ENCODE measurements at regions not wholly inside any gene's neighbourhood (a gene's known extent, or its start where the extent isn't known, plus 50 kb on each side); places are given as distances from the start of the nearest gene placed in this dataset.

GRCh38 chr6:87763901-87764300 lies 61.9 kb upstream of the AKIRIN2 start:
- DNase-seq, result no peak
- ATAC-seq (ENCODE audit: low read depth), result no peak
- Mint-ChIP-seq H3K27ac (no peak overlapping the region), H3K4me3 (no peak overlapping the region), H3K9me3 (peaks cover 3% of the 10 kb centered on the region), H3K36me3 (ENCODE audit: low read depth) (no peaks in the 10 kb centered on the region), H3K4me1 (peaks cover 7% of the 10 kb centered on the region), H3K27me3 (no peaks in the 10 kb centered on the region)
- TF ChIP-seq CTCF (IDR thresholded peaks at IDR 0.05), result no peak
- ChIA-PET POLR2A (no interaction called here), CTCF (no interaction called here)
- intact Hi-C loops (cut with micrococcal nuclease), result no loop called here

GRCh38 chr6:87763276-87763675 lies 61.2 kb upstream of the AKIRIN2 start:
- DNase-seq (no peak), ATAC-seq (ENCODE audit: low read depth) (no peak)
- CTCF ChIA-PET, result no interaction called here
- POLR2A ChIA-PET, result no interaction called here
- no peak overlapping the region for H3K4me3 Mint-ChIP-seq
- H3K9me3 Mint-ChIP-seq, result peaks cover 3% of the 10 kb centered on the region
- no peaks in the 10 kb centered on the region for H3K27me3 Mint-ChIP-seq
- no peaks in the 10 kb centered on the region for H3K36me3 Mint-ChIP-seq (ENCODE audit: low read depth)
- H3K27ac Mint-ChIP-seq, result no peak overlapping the region
- H3K4me1 Mint-ChIP-seq, result peaks cover 8% of the 10 kb centered on the region
- intact Hi-C loops (cut with micrococcal nuclease), result no loop called here
- TF ChIP-seq CTCF (IDR thresholded peaks at IDR 0.05), result no peak

- POLR2A ChIA-PET, result no interaction called here
- no peaks in the 10 kb centered on the region for H3K36me3 Mint-ChIP-seq (ENCODE audit: low read depth)
Measured at GRCh38 chr6:87762116-87762515, 60.1 kb upstream of the AKIRIN2 start.

GRCh38 chr6:87757792-87758191 lies 55.8 kb upstream of the AKIRIN2 start:
- TF ChIP-seq CTCF (IDR thresholded peaks at IDR 0.05), result no peak
- H3K27me3 Mint-ChIP-seq, result no peaks in the 10 kb centered on the region
- H3K9me3 Mint-ChIP-seq, result peaks cover 8% of the 10 kb centered on the region
- intact Hi-C loops (cut with micrococcal nuclease), result loop anchor here (1.0 to 5.0 kb wide), 8 partner anchors 15 to 1205 kb away; partner anchors contain the start of genes CNR1 and RNGTT
- ChIA-PET POLR2A (interaction anchor here (0.6 to 2.3 kb wide), 7 partner anchors 10 to 363 kb away, joined by 5 to 62 read pairs (median 7); partner anchors contain the start of gene AKIRIN2), CTCF (interaction anchor here (1.3 kb wide), 1 partner anchor 55 kb away, joined by 4 read pairs; the partner anchor contains the start of gene AKIRIN2)
- peaks cover 42% of the 10 kb centered on the region for H3K4me1 Mint-ChIP-seq
- peaks cover 8% of the 10 kb centered on the region for H3K36me3 Mint-ChIP-seq (ENCODE audit: low read depth)
- H3K27ac Mint-ChIP-seq, result peak overlapping the region; percentile 53
- DNase-seq (no peak), ATAC-seq (ENCODE audit: low read depth) (no peak)
- no peak overlapping the region for H3K4me3 Mint-ChIP-seq

More at GRCh38 chr6:87762116-87762515, 60.1 kb upstream of the AKIRIN2 start:
- Mint-ChIP-seq H3K27me3 (no peaks in the 10 kb centered on the region), H3K27ac (no peak overlapping the region), H3K4me3 (no peak overlapping the region), H3K9me3 (peaks cover 3% of the 10 kb centered on the region), H3K4me1 (peaks cover 14% of the 10 kb centered on the region)
- CTCF ChIA-PET, result no interaction called here
- TF ChIP-seq CTCF (IDR thresholded peaks at IDR 0.05), result no peak
- ATAC-seq (ENCODE audit: low read depth) (no peak), DNase-seq (no peak)
- intact Hi-C loops (cut with micrococcal nuclease), result no loop called here

GRCh38 chr6:87756858-87757257 lies 54.8 kb upstream of the AKIRIN2 start:
- peak overlapping the region; percentile 91 for H3K27ac Mint-ChIP-seq
- peak; percentile 41 for DNase-seq

More at GRCh38 chr6:87756858-87757257, 54.8 kb upstream of the AKIRIN2 start:
- no peaks in the 10 kb centered on the region for H3K27me3 Mint-ChIP-seq
- CTCF ChIA-PET, result interaction anchor here (1.1 to 1.6 kb wide), 4 partner anchors 54 to 481 kb away, joined by 3 to 4 read pairs (median 4); partner anchors contain the start of gene AKIRIN2
- peak overlapping the region; percentile 46 for H3K4me3 Mint-ChIP-seq
- H3K36me3 Mint-ChIP-seq (ENCODE audit: low read depth), result peaks cover 8% of the 10 kb centered on the region
- peak; percentile 91 for ATAC-seq (ENCODE audit: low read depth)
- peaks cover 8% of the 10 kb centered on the region for H3K9me3 Mint-ChIP-seq
- intact Hi-C loops (cut with micrococcal nuclease), result loop anchor here (1.0 to 5.0 kb wide), 8 partner anchors 14 to 1206 kb away; partner anchors contain the start of genes CNR1 and RNGTT
- H3K4me1 Mint-ChIP-seq, result peaks cover 42% of the 10 kb centered on the region
- TF ChIP-seq CTCF (IDR thresholded peaks at IDR 0.05), result no peak
- POLR2A ChIA-PET, result interaction anchor here (0.6 to 2.3 kb wide), 19 partner anchors 11 to 423 kb away, joined by 3 to 62 read pairs (median 5); partner anchors contain the start of genes AKIRIN2, ORC3 and RARS2

All from activated B cell treated with CpG ODN at 0.5 μM for 24 hours (primary cell).